ENCODE measurements at regions not wholly inside any gene's neighbourhood (a gene's known extent, or its start where the extent isn't known, plus 50 kb on each side); places are given as distances from the start of the nearest gene placed in this dataset.

DNA sequence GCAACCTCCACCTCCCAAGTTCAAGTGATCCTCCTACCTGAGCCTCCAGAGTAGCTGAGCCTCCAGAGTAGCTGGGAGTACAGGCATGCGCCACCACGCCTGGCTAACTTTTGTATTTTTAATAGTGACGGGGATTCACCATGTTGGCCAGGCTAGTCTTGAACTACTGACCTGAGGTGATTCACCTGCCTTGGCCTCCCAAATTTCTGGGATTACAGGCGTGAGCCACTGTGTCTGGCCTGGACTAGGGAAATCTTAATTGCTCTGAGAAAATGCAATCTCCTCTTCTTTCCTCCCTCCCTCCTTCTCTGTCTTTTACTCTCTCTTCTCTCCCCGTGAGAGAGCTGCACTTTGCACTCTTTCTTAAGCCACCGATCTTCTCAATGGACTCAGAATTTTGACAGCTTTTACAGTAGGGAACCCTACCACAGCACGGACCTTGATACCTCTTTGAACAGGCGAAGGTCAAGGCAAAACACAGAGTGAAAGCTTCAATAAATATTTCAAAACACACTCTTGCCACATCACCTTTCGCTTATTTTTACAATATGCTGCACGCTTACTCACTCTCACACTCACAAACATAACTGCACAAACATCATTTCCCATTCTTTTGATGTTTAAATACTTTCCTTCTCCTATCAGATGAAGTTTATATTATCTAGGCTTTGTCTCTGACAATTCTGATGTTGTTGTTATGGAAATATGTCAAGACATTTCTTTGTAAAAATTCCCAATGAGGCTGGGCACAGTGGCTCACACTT lies 173.4 kb upstream of the NRP1 start:
- Histone ChIP-seq H3K27ac (peak overlapping the region in 3 of 4 donors; percentile 51 to 80 (median 74)), H3K27me3 (no peaks in the 10 kb centered on the region), H3K4me3 (no peak overlapping the region), H3K9me3 (no peaks in the 10 kb centered on the region), H3K36me3 (no peaks in the 10 kb centered on the region), H3K4me1 (peaks cover 0 to 38% (median 7%) of the 10 kb centered on the region in 3 donors)
- 32 to 96% methylated on average over 7 to 8 of the region's 10 CpGs for WGBS, 2 donors (ENCODE audit: low coverage in 1 of 2)
- ATAC-seq = no peak
- no peak for TF ChIP-seq EP300 (IDR thresholded peaks at IDR 0.05)
- no peak for TF ChIP-seq POLR2A (IDR thresholded peaks at IDR 0.05)
- TF ChIP-seq, protein P1, sequence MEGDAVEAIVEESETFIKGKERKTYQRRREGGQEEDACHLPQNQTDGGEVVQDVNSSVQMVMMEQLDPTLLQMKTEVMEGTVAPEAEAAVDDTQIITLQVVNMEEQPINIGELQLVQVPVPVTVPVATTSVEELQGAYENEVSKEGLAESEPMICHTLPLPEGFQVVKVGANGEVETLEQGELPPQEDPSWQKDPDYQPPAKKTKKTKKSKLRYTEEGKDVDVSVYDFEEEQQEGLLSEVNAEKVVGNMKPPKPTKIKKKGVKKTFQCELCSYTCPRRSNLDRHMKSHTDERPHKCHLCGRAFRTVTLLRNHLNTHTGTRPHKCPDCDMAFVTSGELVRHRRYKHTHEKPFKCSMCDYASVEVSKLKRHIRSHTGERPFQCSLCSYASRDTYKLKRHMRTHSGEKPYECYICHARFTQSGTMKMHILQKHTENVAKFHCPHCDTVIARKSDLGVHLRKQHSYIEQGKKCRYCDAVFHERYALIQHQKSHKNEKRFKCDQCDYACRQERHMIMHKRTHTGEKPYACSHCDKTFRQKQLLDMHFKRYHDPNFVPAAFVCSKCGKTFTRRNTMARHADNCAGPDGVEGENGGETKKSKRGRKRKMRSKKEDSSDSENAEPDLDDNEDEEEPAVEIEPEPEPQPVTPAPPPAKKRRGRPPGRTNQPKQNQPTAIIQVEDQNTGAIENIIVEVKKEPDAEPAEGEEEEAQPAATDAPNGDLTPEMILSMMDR (IDR thresholded peaks at IDR 0.05) = no peak
- no peak for TF ChIP-seq POLR2AphosphoS5 (IDR thresholded peaks at IDR 0.05)

DNA sequence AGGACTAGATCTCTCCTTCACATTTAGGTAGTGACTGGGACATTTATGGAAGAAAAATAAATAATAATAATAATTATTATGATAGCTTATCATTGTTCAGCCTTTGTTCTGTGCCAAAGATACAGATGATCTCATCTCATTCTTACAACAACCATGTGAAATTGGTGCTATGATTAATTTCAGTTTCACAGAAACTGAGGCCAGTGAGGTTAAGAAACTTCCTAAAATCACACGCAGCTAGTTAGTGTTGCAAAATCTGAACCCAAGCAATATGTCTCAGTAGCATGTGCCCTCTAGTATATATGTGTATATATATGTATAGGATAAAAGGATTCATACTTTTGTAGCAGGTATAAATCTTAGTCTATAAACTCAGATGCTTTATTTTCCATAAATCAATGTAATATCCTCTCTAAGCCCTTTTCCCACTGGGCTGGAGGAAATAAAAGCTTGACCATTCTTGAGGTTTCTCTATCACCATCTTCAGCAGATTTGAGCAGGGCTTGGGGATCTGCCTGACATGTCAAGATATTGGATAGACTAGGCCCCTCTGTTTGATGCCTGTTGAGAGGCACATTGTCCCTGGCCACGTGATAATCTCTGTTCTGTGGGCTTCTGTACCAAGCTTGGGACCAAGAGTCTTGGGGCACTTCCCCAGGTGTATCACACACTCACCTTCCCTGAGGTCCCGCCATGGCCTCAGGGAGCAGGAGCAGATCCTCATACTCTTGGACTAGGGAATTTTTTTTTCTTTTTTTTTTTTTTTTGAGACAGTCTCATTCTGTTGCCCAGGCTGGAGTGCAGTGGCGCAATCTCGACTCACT lies 172.6 kb upstream of the NRP1 start:
- ATAC-seq = peak; percentile 33
- no peaks in the 10 kb centered on the region for H3K36me3 ChIP-seq
- peak overlapping the region in 3 of 4 donors; percentile 13 to 80 (median 51) for H3K27ac ChIP-seq
- H3K4me1 ChIP-seq = peaks cover 0 to 38% (median 7%) of the 10 kb centered on the region in 3 donors
- no peaks in the 10 kb centered on the region for H3K9me3 ChIP-seq
- H3K4me3 ChIP-seq = no peak overlapping the region
- no peaks in the 10 kb centered on the region for H3K27me3 ChIP-seq
- WGBS, 2 donors (ENCODE audit: low coverage in 1 of 2) = 31 to 78% methylated on average over 1 to 4 of the region's 5 CpGs
- no peak for TF ChIP-seq POLR2A (IDR thresholded peaks at IDR 0.05)
- TF ChIP-seq, protein P1 (IDR thresholded peaks at IDR 0.05) = no peak
- TF ChIP-seq POLR2AphosphoS5 (IDR thresholded peaks at IDR 0.05) = no peak
- TF ChIP-seq EP300 (IDR thresholded peaks at IDR 0.05) = no peak

- no peaks in the 10 kb centered on the region for H3K27me3 ChIP-seq
- H3K27ac ChIP-seq = no peak overlapping the region
- no peaks in the 10 kb centered on the region for H3K36me3 ChIP-seq
- TF ChIP-seq EP300 (IDR thresholded peaks at IDR 0.05) = no peak
- TF ChIP-seq, protein P1 (IDR thresholded peaks at IDR 0.05) = no peak
- TF ChIP-seq POLR2AphosphoS5 (IDR thresholded peaks at IDR 0.05) = no peak
- no peak for TF ChIP-seq POLR2A (IDR thresholded peaks at IDR 0.05)
- no peak for ATAC-seq
- peaks cover 0 to 38% (median 7%) of the 10 kb centered on the region in 3 donors for H3K4me1 ChIP-seq
- H3K9me3 ChIP-seq = no peaks in the 10 kb centered on the region
- no peak overlapping the region for H3K4me3 ChIP-seq
- 69 to 80% methylated on average over 2 of the region's 2 CpGs for WGBS, 2 donors (ENCODE audit: low coverage in 1 of 2)
Observed at GRCh38 chr10:33506391-33506790, 171.9 kb upstream of the NRP1 start.

DNA sequence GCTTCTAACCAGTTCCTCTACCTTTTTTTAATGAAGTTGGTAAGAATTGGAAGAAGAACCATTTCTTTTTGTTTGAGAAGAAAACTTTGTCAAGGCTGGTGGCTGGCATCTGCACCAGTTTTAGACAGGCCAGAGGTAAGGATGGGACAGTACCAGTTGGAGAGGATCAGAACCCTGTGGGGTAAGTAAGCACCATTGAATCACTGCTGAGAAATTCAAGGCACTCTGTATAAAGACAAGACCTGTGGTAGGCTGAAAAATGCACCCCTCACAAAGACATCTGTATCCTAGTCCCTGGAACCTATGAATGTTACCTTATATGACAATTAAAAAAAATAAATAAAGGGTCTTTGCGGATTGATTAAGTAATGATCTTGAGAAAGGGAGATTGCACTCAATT lies 166.7 kb upstream of the NRP1 start:
- Histone ChIP-seq H3K36me3 (no peaks in the 10 kb centered on the region), H3K27me3 (no peaks in the 10 kb centered on the region), H3K4me3 (no peak overlapping the region), H3K9me3 (no peaks in the 10 kb centered on the region), H3K4me1 (no peaks in the 10 kb centered on the region), H3K27ac (no peak overlapping the region)
- no peak for ATAC-seq
- 92 to 100% methylated on average over 1 of the region's 1 CpG for WGBS, 2 donors (ENCODE audit: low coverage in 1 of 2)
- TF ChIP-seq POLR2A (IDR thresholded peaks at IDR 0.05) (no peak), EP300 (IDR thresholded peaks at IDR 0.05) (no peak), POLR2AphosphoS5 (IDR thresholded peaks at IDR 0.05) (no peak)
- TF ChIP-seq, protein P1 (IDR thresholded peaks at IDR 0.05) = no peak
